WTC11 (cell line): ENCODE measurements at regions not wholly inside any gene's neighbourhood (a gene's known extent, or its start where the extent isn't known, plus 50 kb on each side); places are given as distances from the start of the nearest gene placed in this dataset.

Source experiments
- ATAC-seq: fragments of 200-7000 bp; cut with Tn5 transposase; 2 replicates; pipeline ENCODE4 v1.10.0; 2021; ENCODE audit warnings: mild to moderate bottlenecking, moderate library complexity
- CTCF ChIA-PET: fragments of 300-600 bp; sonication (Branson Sonifier 250); formaldehyde crosslinking; loops from one replicate; lab custom pipeline; 2021; ENCODE audit warnings: antibody characterized with exemption; lab: Charles Lee
- POLR2A ChIA-PET: fragments of 350-600 bp; sonication (Branson Sonifier 250); formaldehyde crosslinking; loops from one replicate; lab custom pipeline; 2021; ENCODE audit warnings: antibody characterized with exemption; lab: Charles Lee
- DNase-seq: peaks from one replicate; pipeline ENCODE4 v3.0.0; 2021; ENCODE audit warnings: low spot score
- H3K27ac Mint-ChIP-seq: 2 replicates; pipeline ENCODE4 v1.8.0; 2021; ENCODE audit warnings: mixed read lengths
- H3K27me3 Mint-ChIP-seq: 2 replicates; pipeline ENCODE4 v1.8.0; 2021; ENCODE audit warnings: low read depth, mild to moderate bottlenecking, moderate library complexity, mixed read lengths
- H3K36me3 Mint-ChIP-seq: 2 replicates; pipeline ENCODE4 v1.8.0; 2021; ENCODE audit warnings: mixed read lengths
- H3K4me1 Mint-ChIP-seq: 2 replicates; pipeline ENCODE4 v1.8.0; 2022; ENCODE audit warnings: mixed read lengths
- H3K4me3 Mint-ChIP-seq: 2 replicates; pipeline ENCODE4 v1.8.0; 2021; ENCODE audit warnings: mild to moderate bottlenecking, moderate library complexity, mixed read lengths
- H3K9me3 Mint-ChIP-seq: 2 replicates; pipeline ENCODE4 v1.8.0; 2021; ENCODE audit warnings: mixed read lengths
- CREB1 ChIP-seq: sonication (generic); formaldehyde crosslinking; IDR thresholded peaks from 2 replicates; pipeline ENCODE4 v1.8.0; 2023; ENCODE audit warnings: mild to moderate bottlenecking, missing genetic modification reagents
- CREM ChIP-seq: sonication (generic); formaldehyde crosslinking; IDR thresholded peaks from 2 replicates; pipeline ENCODE4 v1.8.1; 2022; ENCODE audit warnings: mild to moderate bottlenecking, missing genetic modification reagents, moderate library complexity
- EMX1 ChIP-seq: fragments of 250-450 bp; sonication (Bioruptor Pico); IDR thresholded peaks from 2 replicates; pipeline ENCODE4 v1.8.0; 2021; ENCODE audit warnings: mild to moderate bottlenecking
- ESRRA ChIP-seq: sonication (generic); formaldehyde crosslinking; IDR thresholded peaks from 2 replicates; pipeline ENCODE4 v1.8.1; 2022; ENCODE audit warnings: mild to moderate bottlenecking, missing genetic modification reagents, borderline replicate concordance
- ETV6 ChIP-seq: sonication (generic); formaldehyde crosslinking; IDR thresholded peaks from 2 replicates; pipeline ENCODE4 v1.8.1; 2022; ENCODE audit warnings: mild to moderate bottlenecking, missing genetic modification reagents
- GABPB1 ChIP-seq: sonication (generic); formaldehyde crosslinking; IDR thresholded peaks from 2 replicates; pipeline ENCODE4 v1.8.1; 2023; ENCODE audit warnings: mild to moderate bottlenecking, missing genetic modification reagents
- GRHL2 ChIP-seq: fragments of 250-450 bp; sonication (Bioruptor Pico); IDR thresholded peaks from 2 replicates; pipeline ENCODE4 v1.8.0; 2022; ENCODE audit warnings: mild to moderate bottlenecking, moderate library complexity; ENCODE audit not compliant: insufficient replicate concordance, severe bottlenecking
- HMGA2 ChIP-seq: fragments of 250-450 bp; sonication (Bioruptor Pico); IDR thresholded peaks from 2 replicates; pipeline ENCODE4 v1.4.0; 2021; ENCODE audit warnings: mild to moderate bottlenecking, moderate library complexity
- JAZF1 ChIP-seq: fragments of 250-450 bp; sonication (Bioruptor Pico); IDR thresholded peaks from 2 replicates; pipeline ENCODE4 v1.9.0; 2021; ENCODE audit warnings: moderate library complexity, mild to moderate bottlenecking, inconsistent platforms
- KAT7 ChIP-seq: sonication (generic); formaldehyde crosslinking; IDR thresholded peaks from 2 replicates; pipeline ENCODE4 v1.8.1; 2023; ENCODE audit warnings: missing genetic modification reagents, mild to moderate bottlenecking, borderline replicate concordance
- MYBL2 ChIP-seq: sonication (generic); formaldehyde crosslinking; IDR thresholded peaks from 2 replicates; pipeline ENCODE4 v1.8.1; 2023; ENCODE audit warnings: mild to moderate bottlenecking, moderate library complexity, missing genetic modification reagents
- NR2C2 ChIP-seq: sonication (generic); formaldehyde crosslinking; IDR thresholded peaks from 2 replicates; pipeline ENCODE4 v1.8.0; 2022; ENCODE audit warnings: mild to moderate bottlenecking, missing genetic modification reagents
- NR3C1 ChIP-seq: sonication (generic); formaldehyde crosslinking; conservative IDR thresholded peaks from 2 replicates; pipeline ENCODE4 v1.8.1; 2023; ENCODE audit warnings: low read depth, mild to moderate bottlenecking, missing genetic modification reagents
- PRRX2 ChIP-seq: fragments of 250-450 bp; sonication (Bioruptor Pico); IDR thresholded peaks from 2 replicates; pipeline ENCODE4 v1.8.0; 2021; ENCODE audit warnings: mild to moderate bottlenecking
- RORB ChIP-seq: fragments of 250-450 bp; sonication (Bioruptor Pico); IDR thresholded peaks from 2 replicates; pipeline ENCODE4 v1.9.0; 2021; ENCODE audit warnings: mild to moderate bottlenecking
- SOX15 ChIP-seq: fragments of 250-450 bp; sonication (Bioruptor Pico); IDR thresholded peaks from 2 replicates; pipeline ENCODE4 v1.9.0; 2021; ENCODE audit warnings: mild to moderate bottlenecking
- TP53 ChIP-seq: sonication (generic); formaldehyde crosslinking; IDR thresholded peaks from 2 replicates; pipeline ENCODE4 v1.8.1; 2023; ENCODE audit warnings: mild to moderate bottlenecking, missing genetic modification reagents
- ZBTB21 ChIP-seq: sonication (generic); formaldehyde crosslinking; IDR thresholded peaks from 2 replicates; pipeline ENCODE4 v1.8.1; 2023; ENCODE audit warnings: mild to moderate bottlenecking, missing genetic modification reagents, borderline replicate concordance
- ZNF317 ChIP-seq: sonication (generic); formaldehyde crosslinking; IDR thresholded peaks from 2 replicates; pipeline ENCODE4 v1.8.1; 2023; ENCODE audit warnings: low read depth, mild to moderate bottlenecking, moderate library complexity, missing genetic modification reagents, borderline replicate concordance
- ZNF396 ChIP-seq: fragments of 250-450 bp; sonication (Bioruptor Pico); IDR thresholded peaks from 2 replicates; pipeline ENCODE4 v1.8.0; 2021; ENCODE audit warnings: mild to moderate bottlenecking, moderate library complexity, borderline replicate concordance
- ZNF416 ChIP-seq: fragments of 250-450 bp; sonication (Bioruptor Pico); IDR thresholded peaks from 2 replicates; pipeline ENCODE4 v1.9.0; 2021; ENCODE audit warnings: mild to moderate bottlenecking, inconsistent platforms
- TF ChIP-seq, protein P1 (sequence below): sonication (generic); formaldehyde crosslinking; IDR thresholded peaks from 2 replicates; pipeline ENCODE4 v1.8.1; 2022; ENCODE audit warnings: missing genetic modification reagents, borderline replicate concordance
- TF ChIP-seq, protein P2 (sequence below): fragments of 250-450 bp; sonication (Bioruptor Pico); IDR thresholded peaks from 2 replicates; pipeline ENCODE4 v1.9.0; 2021; ENCODE audit warnings: mild to moderate bottlenecking
- TF ChIP-seq, protein P3 (sequence below): sonication (generic); formaldehyde crosslinking; IDR thresholded peaks from 2 replicates; pipeline ENCODE4 v1.8.0; 2022; ENCODE audit warnings: mild to moderate bottlenecking, missing genetic modification reagents
- TF ChIP-seq, protein P4 (sequence below): fragments of 250-450 bp; sonication (Bioruptor Pico); IDR thresholded peaks from 2 replicates; pipeline ENCODE4 v2.1.2; 2022; ENCODE audit warnings: mild to moderate bottlenecking, moderate library complexity
- TF ChIP-seq, protein P5 (sequence below): sonication (generic); formaldehyde crosslinking; IDR thresholded peaks from 2 replicates; pipeline ENCODE4 v1.8.1; 2023; ENCODE audit warnings: mild to moderate bottlenecking, missing genetic modification reagents
- TF ChIP-seq, protein P6 (sequence below): sonication (generic); formaldehyde crosslinking; IDR thresholded peaks from 2 replicates; pipeline ENCODE4 v1.8.1; 2023; ENCODE audit warnings: mild to moderate bottlenecking, missing genetic modification reagents, moderate library complexity

DNA sequence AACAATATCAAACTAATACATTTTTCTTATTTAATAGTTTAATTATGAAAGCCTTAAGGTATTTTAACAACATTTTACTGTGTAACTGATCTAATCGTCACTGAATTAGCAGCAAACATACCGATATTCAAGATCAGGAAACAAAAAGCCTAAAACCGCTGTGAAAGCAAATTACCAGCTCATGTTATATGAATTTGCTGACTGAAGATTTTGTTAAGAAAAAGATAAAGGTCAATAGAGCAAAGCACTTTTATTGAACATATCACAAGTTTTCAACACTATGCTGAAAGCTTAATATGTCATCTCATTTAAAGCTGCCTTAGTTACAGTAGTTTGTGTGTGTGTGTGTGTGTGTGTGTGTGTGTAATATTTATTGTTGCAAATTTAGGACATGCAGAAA is 1634.9 kb upstream of the NUDT12 start (continued):
- TF ChIP-seq PRRX2 (CRISPR knock-in tag), result no peak
- TF ChIP-seq ZNF317 (CRISPR knock-in tag), result no peak
- TF ChIP-seq, protein P1, sequence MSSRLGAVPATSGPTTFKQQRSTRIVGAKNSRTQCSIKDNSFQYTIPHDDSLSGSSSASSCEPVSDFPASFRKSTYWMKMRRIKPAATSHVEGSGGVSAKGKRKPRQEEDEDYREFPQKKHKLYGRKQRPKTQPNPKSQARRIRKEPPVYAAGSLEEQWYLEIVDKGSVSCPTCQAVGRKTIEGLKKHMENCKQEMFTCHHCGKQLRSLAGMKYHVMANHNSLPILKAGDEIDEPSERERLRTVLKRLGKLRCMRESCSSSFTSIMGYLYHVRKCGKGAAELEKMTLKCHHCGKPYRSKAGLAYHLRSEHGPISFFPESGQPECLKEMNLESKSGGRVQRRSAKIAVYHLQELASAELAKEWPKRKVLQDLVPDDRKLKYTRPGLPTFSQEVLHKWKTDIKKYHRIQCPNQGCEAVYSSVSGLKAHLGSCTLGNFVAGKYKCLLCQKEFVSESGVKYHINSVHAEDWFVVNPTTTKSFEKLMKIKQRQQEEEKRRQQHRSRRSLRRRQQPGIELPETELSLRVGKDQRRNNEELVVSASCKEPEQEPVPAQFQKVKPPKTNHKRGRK (CRISPR knock-in tag), result no peak
- no peak for TF ChIP-seq EMX1
- no peak for TF ChIP-seq ZNF416 (CRISPR knock-in tag)
- no peak for TF ChIP-seq NR2C2 (CRISPR knock-in tag)
- TF ChIP-seq HMGA2 (CRISPR knock-in tag), result no peak
- TF ChIP-seq, protein P2, sequence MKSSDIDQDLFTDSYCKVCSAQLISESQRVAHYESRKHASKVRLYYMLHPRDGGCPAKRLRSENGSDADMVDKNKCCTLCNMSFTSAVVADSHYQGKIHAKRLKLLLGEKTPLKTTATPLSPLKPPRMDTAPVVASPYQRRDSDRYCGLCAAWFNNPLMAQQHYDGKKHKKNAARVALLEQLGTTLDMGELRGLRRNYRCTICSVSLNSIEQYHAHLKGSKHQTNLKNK, result no peak
- TF ChIP-seq, protein P3, sequence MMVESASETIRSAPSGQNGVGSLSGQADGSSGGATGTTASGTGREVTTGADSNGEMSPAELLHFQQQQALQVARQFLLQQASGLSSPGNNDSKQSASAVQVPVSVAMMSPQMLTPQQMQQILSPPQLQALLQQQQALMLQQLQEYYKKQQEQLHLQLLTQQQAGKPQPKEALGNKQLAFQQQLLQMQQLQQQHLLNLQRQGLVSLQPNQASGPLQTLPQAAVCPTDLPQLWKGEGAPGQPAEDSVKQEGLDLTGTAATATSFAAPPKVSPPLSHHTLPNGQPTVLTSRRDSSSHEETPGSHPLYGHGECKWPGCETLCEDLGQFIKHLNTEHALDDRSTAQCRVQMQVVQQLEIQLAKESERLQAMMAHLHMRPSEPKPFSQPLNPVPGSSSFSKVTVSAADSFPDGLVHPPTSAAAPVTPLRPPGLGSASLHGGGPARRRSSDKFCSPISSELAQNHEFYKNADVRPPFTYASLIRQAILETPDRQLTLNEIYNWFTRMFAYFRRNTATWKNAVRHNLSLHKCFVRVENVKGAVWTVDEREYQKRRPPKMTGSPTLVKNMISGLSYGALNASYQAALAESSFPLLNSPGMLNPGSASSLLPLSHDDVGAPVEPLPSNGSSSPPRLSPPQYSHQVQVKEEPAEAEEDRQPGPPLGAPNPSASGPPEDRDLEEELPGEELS (CRISPR knock-in tag), result no peak

DNA sequence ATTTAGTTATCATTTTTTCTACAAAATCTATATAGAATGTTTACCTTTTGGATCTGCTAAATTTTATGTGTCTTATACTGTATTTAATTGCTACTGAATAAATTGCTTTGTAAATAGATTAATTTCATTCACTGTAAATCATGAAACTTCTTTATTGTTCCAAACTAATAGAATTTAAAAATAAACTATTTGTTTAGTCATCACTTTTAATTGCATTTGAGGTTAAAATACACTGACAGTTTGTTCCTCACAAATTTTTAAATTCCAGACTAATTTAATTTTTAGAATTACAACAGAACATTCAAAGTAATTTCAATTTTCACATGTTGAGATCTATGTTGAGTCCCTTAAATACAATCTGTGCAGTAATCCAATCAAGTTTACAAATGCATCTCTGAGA is 1633.2 kb upstream of the NUDT12 start:
- DNase-seq, result no peak
- Mint-ChIP-seq H3K27ac (no peak overlapping the region), H3K4me1 (no peaks in the 10 kb centered on the region), H3K4me3 (no peak overlapping the region), H3K27me3 (no peaks in the 10 kb centered on the region), H3K9me3 (peaks cover 5% of the 10 kb centered on the region), H3K36me3 (no peaks in the 10 kb centered on the region)
- CTCF ChIA-PET, result no interaction called here
- ATAC-seq, result no peak
- POLR2A ChIA-PET, result no interaction called here
- TF ChIP-seq SOX15 (CRISPR knock-in tag), result no peak
- TF ChIP-seq MYBL2 (CRISPR knock-in tag), result no peak
- no peak for TF ChIP-seq KAT7 (CRISPR knock-in tag)
- no peak for TF ChIP-seq ESRRA (CRISPR knock-in tag)
- no peak for TF ChIP-seq CREM (CRISPR knock-in tag)
- no peak for TF ChIP-seq ZBTB21
- no peak for TF ChIP-seq ZNF396 (CRISPR knock-in tag)
- no peak for TF ChIP-seq RORB (CRISPR knock-in tag)
- TF ChIP-seq, protein P4, sequence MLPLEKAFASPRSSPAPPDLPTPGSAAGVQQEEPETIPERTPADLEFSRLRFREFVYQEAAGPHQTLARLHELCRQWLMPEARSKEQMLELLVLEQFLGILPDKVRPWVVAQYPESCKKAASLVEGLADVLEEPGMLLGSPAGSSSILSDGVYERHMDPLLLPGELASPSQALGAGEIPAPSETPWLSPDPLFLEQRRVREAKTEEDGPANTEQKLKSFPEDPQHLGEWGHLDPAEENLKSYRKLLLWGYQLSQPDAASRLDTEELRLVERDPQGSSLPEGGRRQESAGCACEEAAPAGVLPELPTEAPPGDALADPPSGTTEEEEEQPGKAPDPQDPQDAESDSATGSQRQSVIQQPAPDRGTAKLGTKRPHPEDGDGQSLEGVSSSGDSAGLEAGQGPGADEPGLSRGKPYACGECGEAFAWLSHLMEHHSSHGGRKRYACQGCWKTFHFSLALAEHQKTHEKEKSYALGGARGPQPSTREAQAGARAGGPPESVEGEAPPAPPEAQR, result no peak
- TF ChIP-seq CREB1 (CRISPR knock-in tag), result no peak
- TF ChIP-seq GABPB1, result no peak
- TF ChIP-seq, protein P5, sequence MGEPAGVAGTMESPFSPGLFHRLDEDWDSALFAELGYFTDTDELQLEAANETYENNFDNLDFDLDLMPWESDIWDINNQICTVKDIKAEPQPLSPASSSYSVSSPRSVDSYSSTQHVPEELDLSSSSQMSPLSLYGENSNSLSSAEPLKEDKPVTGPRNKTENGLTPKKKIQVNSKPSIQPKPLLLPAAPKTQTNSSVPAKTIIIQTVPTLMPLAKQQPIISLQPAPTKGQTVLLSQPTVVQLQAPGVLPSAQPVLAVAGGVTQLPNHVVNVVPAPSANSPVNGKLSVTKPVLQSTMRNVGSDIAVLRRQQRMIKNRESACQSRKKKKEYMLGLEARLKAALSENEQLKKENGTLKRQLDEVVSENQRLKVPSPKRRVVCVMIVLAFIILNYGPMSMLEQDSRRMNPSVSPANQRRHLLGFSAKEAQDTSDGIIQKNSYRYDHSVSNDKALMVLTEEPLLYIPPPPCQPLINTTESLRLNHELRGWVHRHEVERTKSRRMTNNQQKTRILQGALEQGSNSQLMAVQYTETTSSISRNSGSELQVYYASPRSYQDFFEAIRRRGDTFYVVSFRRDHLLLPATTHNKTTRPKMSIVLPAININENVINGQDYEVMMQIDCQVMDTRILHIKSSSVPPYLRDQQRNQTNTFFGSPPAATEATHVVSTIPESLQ, result no peak
- TF ChIP-seq, protein P3 (CRISPR knock-in tag), result no peak
- no peak for TF ChIP-seq ETV6
- TF ChIP-seq GRHL2 (CRISPR knock-in tag), result no peak
- no peak for TF ChIP-seq TP53 (CRISPR knock-in tag)
- no peak for TF ChIP-seq ZNF317 (CRISPR knock-in tag)
- no peak for TF ChIP-seq NR3C1 (CRISPR knock-in tag)
- TF ChIP-seq, protein P6, sequence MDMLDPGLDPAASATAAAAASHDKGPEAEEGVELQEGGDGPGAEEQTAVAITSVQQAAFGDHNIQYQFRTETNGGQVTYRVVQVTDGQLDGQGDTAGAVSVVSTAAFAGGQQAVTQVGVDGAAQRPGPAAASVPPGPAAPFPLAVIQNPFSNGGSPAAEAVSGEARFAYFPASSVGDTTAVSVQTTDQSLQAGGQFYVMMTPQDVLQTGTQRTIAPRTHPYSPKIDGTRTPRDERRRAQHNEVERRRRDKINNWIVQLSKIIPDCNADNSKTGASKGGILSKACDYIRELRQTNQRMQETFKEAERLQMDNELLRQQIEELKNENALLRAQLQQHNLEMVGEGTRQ (CRISPR knock-in tag), result no peak
- TF ChIP-seq JAZF1 (CRISPR knock-in tag), result no peak
